Thoracic aorta (tissue), 2 donors: ENCODE measurements at regions not wholly inside any gene's neighbourhood (a gene's known extent, or its start where the extent isn't known, plus 50 kb on each side); places are given as distances from the start of the nearest gene placed in this dataset.

ENCODE experiments used
- ATAC-seq: fragments of 150-250 bp; one replicate; pipeline ENCODE4 v1.8.0; 2017; ENCODE audit warnings: low read depth; ENCODE audit not compliant: insufficient number of reproducible peaks, low FRiP score
- DNase-seq: peaks from one replicate; pipeline ENCODE4 v3.0.0-alpha.2; 2020; ENCODE audit warnings: low spot score
- H3K27ac ChIP-seq, 2 donors: fragments of 200-600 bp; sonication (generic); 1 replicate in 1 of 2; 2 replicates in 1 of 2; pipeline ENCODE4 v1.5.1; 2016; ENCODE audit warnings: mild to moderate bottlenecking in 2 of 2, moderate library complexity in 2 of 2
- H3K27me3 ChIP-seq: fragments of 200-600 bp; sonication (generic); replicated peaks from 2 replicates; pipeline ENCODE4 v1.6.0; 2016; ENCODE audit warnings: mild to moderate bottlenecking; ENCODE audit not compliant: insufficient read depth
- H3K36me3 ChIP-seq: fragments of 200-600 bp; sonication (generic); one replicate; pipeline ENCODE4 v1.5.1; 2016
- H3K4me1 ChIP-seq, 2 donors: fragments of 200-600 bp; sonication (generic); 1 replicate in 1 of 2; 2 replicates in 1 of 2; pipeline versions ENCODE4 v1.5.1 to v1.6.0; 2016; ENCODE audit warnings: low read depth in 2 of 2, mild to moderate bottlenecking in 1 of 2; ENCODE audit not compliant: control insufficient read depth in 1 of 2
- H3K4me3 ChIP-seq: fragments of 200-600 bp; sonication (generic); 2 replicates; pipeline ENCODE4 v1.5.1; 2016; ENCODE audit warnings: mild to moderate bottlenecking
- H3K9me3 ChIP-seq: fragments of 200-600 bp; sonication (generic); 2 replicates; pipeline ENCODE4 v1.5.1; 2016
- CTCF ChIP-seq: fragments of 200-600 bp; sonication (generic); IDR thresholded peaks from one replicate; pipeline ENCODE4 v1.5.1; 2019; ENCODE audit warnings: antibody characterized with exemption

DNA sequence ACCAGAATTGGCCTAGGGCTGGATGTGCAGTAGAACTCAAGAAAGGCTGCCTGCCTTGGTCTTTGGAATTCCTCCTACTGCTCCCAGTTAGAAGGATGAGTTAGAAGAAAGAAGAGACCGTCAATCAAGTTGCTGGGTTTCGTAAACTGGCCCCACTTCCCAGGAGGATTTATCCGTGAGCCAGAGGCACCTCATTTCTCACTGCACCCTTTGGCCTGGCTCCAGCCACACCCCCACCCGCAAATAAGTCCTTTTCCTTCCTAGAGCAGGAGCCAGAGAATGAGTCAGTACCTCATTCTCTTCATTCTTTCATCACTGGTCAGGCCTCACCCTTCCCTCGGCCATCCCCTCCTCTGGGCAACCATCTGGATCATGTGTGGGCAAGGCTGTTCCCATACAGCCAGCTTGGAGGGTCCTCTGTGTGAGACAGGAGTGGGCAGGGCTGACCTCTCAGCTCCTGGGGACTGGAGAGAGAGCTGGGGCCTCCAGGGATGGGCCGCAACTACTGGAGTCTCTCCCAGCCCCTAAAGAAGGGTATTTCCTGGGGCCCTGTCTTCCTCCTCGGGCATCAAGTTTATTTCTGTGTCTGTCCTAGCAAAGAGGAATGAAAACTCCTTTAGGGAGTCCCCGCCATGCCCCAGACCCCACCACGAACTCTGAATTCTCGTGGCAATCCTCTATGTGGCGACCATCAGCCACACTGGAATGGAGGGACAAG lies 87.2 kb upstream of the DUSP5 start:
- no peak overlapping the region for H3K4me3 ChIP-seq
- no peaks in the 10 kb centered on the region for H3K36me3 ChIP-seq
- ATAC-seq (no peak), DNase-seq (no peak)
- no peak overlapping the region for H3K27ac ChIP-seq
- H3K4me1 ChIP-seq = peaks cover 10 to 15% of the 10 kb centered on the region in 2 donors
- no peak for TF ChIP-seq CTCF
- no peaks in the 10 kb centered on the region for H3K9me3 ChIP-seq
- H3K27me3 ChIP-seq = no peaks in the 10 kb centered on the region

DNA sequence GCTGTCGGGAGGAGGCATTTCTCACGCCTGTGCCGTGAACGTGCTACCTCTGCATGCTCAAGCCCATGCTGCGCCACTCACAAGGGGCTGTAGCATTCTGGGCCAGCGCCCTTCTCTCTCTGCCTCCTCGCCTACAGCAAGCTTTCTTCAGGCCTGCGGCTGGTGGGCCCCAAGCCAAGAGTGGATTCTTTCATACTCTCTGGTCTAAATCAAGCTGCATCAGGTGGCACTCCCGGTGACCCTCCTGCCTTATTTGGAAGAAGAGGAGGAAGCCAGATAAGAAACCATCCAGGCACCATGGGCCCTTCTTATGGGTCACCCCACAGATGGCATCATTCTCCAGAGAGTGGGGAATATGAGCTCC lies 86.7 kb upstream of the DUSP5 start:
- H3K27me3 ChIP-seq = no peaks in the 10 kb centered on the region
- H3K36me3 ChIP-seq = no peaks in the 10 kb centered on the region
- H3K4me3 ChIP-seq = no peak overlapping the region
- DNase-seq (no peak), ATAC-seq (no peak)
- H3K9me3 ChIP-seq = no peaks in the 10 kb centered on the region
- peaks cover 10 to 15% of the 10 kb centered on the region in 2 donors for H3K4me1 ChIP-seq
- no peak overlapping the region for H3K27ac ChIP-seq
- no peak for TF ChIP-seq CTCF

DNA sequence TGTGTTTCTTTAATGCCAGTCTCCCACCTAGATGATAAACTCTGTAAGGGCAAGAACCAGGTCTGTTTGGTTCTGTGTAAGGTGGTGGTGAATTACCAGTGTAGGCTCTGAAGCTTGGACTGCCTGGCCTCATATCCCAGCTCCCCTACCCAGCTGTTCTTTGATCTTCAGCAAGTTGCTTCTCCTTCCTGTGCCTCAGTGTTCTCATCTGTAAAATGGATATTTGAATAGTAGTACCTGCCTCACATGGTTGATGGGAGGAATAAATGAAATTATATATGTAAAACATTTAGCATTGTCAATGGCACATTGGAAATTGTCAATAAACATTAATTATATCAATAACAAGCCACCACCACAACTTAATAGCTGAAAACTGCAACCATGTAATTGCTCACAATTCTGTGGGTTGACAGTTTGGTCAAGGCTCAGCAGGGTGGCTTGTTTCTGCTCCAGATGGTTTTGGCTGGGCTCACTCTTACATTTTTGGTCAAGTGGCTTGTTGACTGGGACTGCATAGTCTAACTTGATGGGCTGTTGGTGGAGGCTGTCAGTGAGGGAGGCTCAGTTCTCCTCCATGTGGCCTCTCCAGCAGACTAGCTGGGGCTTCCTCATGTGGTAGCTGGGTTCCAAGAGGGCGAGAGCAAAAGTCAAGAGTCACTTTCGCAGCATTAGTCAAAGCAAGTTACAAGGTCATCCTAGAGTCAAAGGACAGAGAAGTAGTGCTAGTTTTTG lies 84.5 kb upstream of the DUSP5 start:
- DNase-seq (no peak), ATAC-seq (no peak)
- Histone ChIP-seq H3K4me1 (peaks cover 10 to 15% of the 10 kb centered on the region in 2 donors), H3K27me3 (no peaks in the 10 kb centered on the region), H3K27ac (no peak overlapping the region), H3K36me3 (no peaks in the 10 kb centered on the region), H3K9me3 (no peaks in the 10 kb centered on the region), H3K4me3 (no peak overlapping the region)
- TF ChIP-seq CTCF = no peak

DNA sequence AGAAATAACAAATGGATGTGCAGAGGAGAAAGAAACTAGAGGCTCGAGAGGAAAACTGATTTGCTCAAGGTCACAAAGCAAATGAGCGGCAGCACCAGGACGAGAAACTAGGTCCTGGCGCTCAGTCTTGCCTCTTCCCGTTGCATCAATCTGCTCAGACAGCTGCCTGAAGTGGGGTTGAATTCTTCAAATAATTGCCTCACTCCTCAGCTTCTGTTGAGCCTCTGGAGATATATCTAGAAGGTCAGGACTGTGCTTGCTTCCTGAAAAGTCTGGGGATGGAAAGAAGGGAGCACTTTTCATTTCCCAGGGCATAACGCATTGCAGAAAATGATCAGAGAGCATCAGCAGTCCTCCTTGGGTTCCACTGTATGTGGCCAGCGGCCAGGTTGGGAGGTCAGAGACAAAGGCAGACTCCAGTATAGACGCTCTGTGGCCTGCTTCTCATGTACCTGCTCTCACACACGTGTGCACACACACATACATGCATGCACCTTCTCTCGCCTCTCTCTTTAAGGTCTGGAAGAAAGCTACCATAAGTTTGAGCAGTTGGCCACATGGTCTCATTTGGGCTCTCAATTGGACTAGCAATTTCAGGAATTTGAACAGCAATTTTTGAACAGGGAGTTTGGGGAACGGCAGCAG lies 83.7 kb upstream of the DUSP5 start:
- no peak for TF ChIP-seq CTCF
- H3K36me3 ChIP-seq = no peaks in the 10 kb centered on the region
- no peaks in the 10 kb centered on the region for H3K9me3 ChIP-seq
- no peak overlapping the region for H3K27ac ChIP-seq
- no peaks in the 10 kb centered on the region for H3K27me3 ChIP-seq
- H3K4me3 ChIP-seq = no peak overlapping the region
- no peak for ATAC-seq
- DNase-seq = no peak
- H3K4me1 ChIP-seq = peaks cover 10 to 15% of the 10 kb centered on the region in 2 donors

DNA sequence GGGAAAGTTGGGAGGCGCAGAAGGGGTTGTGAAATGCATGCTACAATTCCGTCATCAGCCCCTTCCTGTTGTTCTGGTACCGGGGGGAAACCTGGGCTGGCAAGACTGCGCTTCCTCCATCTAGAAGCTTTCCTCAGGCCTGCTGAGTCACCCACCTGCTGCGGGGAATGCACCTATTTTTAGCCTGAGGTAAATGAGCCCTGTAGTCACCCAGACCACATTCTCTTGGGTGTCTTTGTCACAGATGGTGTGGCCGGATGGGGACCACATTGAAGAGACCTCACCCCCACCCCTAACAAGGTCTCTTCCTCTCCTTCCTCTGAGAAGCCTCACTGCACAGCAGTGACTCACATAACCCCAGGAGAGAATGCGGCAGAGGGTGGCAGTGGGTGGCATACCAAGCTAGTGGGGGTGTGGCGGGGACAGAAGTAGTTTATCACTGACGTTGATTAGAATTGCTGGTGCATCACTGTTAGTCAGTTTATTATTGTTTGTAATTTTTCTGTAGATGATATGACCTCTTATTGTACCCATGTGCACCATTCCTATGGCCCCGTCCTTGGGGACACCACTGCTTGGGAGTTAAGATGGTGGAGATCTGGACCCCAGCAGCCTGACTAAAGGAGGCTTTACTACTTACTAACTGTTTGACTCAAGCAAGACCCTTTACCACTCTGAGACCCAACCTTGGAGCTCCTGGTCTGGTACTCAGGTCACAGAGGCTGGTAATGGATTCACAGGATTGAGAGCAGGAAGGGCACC lies 83.0 kb upstream of the DUSP5 start:
- Histone ChIP-seq H3K4me3 (no peak overlapping the region), H3K9me3 (no peaks in the 10 kb centered on the region), H3K4me1 (peaks cover 10 to 15% of the 10 kb centered on the region in 2 donors), H3K27ac (no peak overlapping the region), H3K27me3 (no peaks in the 10 kb centered on the region), H3K36me3 (no peaks in the 10 kb centered on the region)
- ATAC-seq = no peak
- no peak for DNase-seq
- no peak for TF ChIP-seq CTCF
